SK-N-SH (cell line): ENCODE measurements at regions not wholly inside any gene's neighbourhood (a gene's known extent, or its start where the extent isn't known, plus 50 kb on each side); places are given as distances from the start of the nearest gene placed in this dataset.
A peak's percentile ranks its signal among the peaks of the same experiment; 100 is the strongest.

ENCODE experiments used
- CTCF ChIA-PET: fragments of 300-600, 350-600 bp; formaldehyde crosslinking; extraction: SDS; loops from one replicate; lab custom pipeline; 2021; lab: Yijun Ruan, JAX
- POLR2A ChIA-PET: fragments of 350-600 bp; sonication (Branson Sonifier 250); formaldehyde crosslinking; extraction: SDS; loops from one replicate; lab custom pipeline; 2020; ENCODE audit warnings: antibody characterized with exemption, inconsistent platforms; lab: Yijun Ruan, JAX
- DNase-seq: peaks from one replicate; pipeline ENCODE4 v3.0.0; 2012
- H2AFZ ChIP-seq: fragments of 200-600 bp; sonication (generic); 2 replicates; pipeline ENCODE4 v1.8.1; 2016; ENCODE audit warnings: antibody characterized with exemption, mild to moderate bottlenecking, low read depth
- H3F3A ChIP-seq: fragments of 200-600 bp; sonication (generic); replicated peaks from 2 replicates; pipeline ENCODE3; 2016; ENCODE audit warnings: antibody characterized with exemption, mild to moderate bottlenecking; ENCODE audit not compliant: insufficient read depth
- H3K27ac ChIP-seq, 2 experiments: fragments of 200-500 bp in 1 of 2; fragments of 200-600 bp in 1 of 2; sonication (Bioruptor generic) in 1 of 2; sonication (generic), shearing (Covaris generic) in 1 of 2; 2 replicates each; pipeline versions ENCODE4 v1.5.1 to v1.6.1; 2014 to 2016; ENCODE audit warnings: low read depth in 2 of 2, inconsistent platforms in 1 of 2, low read length in 1 of 2, mild to moderate bottlenecking in 1 of 2, mixed read lengths in 1 of 2
- H3K27me3 ChIP-seq: fragments of 200-600 bp; sonication (generic), shearing (Covaris generic); 2 replicates; pipeline ENCODE4 v1.6.1; 2016; ENCODE audit warnings: mixed run types; ENCODE audit not compliant: insufficient read depth
- H3K36me3 ChIP-seq, 2 experiments: fragments of 200-500 bp in 1 of 2; fragments of 200-600 bp in 1 of 2; sonication (Bioruptor generic) in 1 of 2; sonication (generic) in 1 of 2; replicated peaks in 1 of 2; 2 replicates each; pipeline versions ENCODE3 to v1.5.1; 2014 to 2016; ENCODE audit warnings: low read length in 1 of 2, mild to moderate bottlenecking in 1 of 2; ENCODE audit not compliant: insufficient read depth in 2 of 2, control insufficient read depth in 1 of 2
- H3K4me1 ChIP-seq, 2 experiments: fragments of 200-500 bp in 1 of 2; fragments of 200-600 bp in 1 of 2; sonication (Bioruptor generic) in 1 of 2; sonication (generic), shearing (Covaris generic) in 1 of 2; 2 replicates each; pipeline versions ENCODE4 v1.5.1 to v1.6.1; 2014 to 2016; ENCODE audit warnings: low read depth in 1 of 2, low read length in 1 of 2, mixed run types in 1 of 2; ENCODE audit not compliant: insufficient read depth in 2 of 2, control insufficient read depth in 1 of 2
- H3K4me2 ChIP-seq: fragments of 200-600 bp; sonication (generic), shearing (Covaris generic); 2 replicates; pipeline ENCODE4 v1.6.1; 2017; ENCODE audit warnings: mixed run types
- H3K4me3 ChIP-seq, 2 experiments: fragments of 200-500 bp in 1 of 2; fragments of 200-600 bp in 1 of 2; sonication (Bioruptor generic) in 1 of 2; sonication (generic), shearing (Covaris generic) in 1 of 2; 2 replicates each; pipeline versions ENCODE4 v1.5.1 to v1.8.1; 2014 to 2016; ENCODE audit warnings: low read depth in 2 of 2, inconsistent platforms in 1 of 2, low read length in 1 of 2, mild to moderate bottlenecking in 1 of 2, mixed read lengths in 1 of 2, moderate library complexity in 1 of 2
- H3K79me2 ChIP-seq: fragments of 200-600 bp; sonication (generic); 2 replicates; pipeline ENCODE4 v1.8.1; 2017; ENCODE audit warnings: mild to moderate bottlenecking; ENCODE audit not compliant: insufficient read depth
- H3K9ac ChIP-seq: fragments of 200-600 bp; sonication (generic); 2 replicates; pipeline ENCODE4 v1.6.1; 2017; ENCODE audit warnings: mixed run types
- H3K9me2 ChIP-seq: fragments of 200-600 bp; sonication (generic); 2 replicates; pipeline ENCODE4 v1.6.1; 2017; ENCODE audit warnings: mixed run types
- H3K9me3 ChIP-seq: fragments of 200-600 bp; sonication (generic); 2 replicates; pipeline ENCODE4 v1.6.1; 2017; ENCODE audit warnings: mixed run types, mild to moderate bottlenecking, moderate library complexity
- H4K20me1 ChIP-seq: fragments of 200-600 bp; sonication (generic); 2 replicates; pipeline ENCODE4 v1.6.1; 2017; ENCODE audit warnings: mild to moderate bottlenecking, mixed run types; ENCODE audit not compliant: insufficient read depth
- CHD2 ChIP-seq: fragments of 150-350 bp; IDR thresholded peaks from 2 replicates; pipeline ENCODE4 v1.6.1; 2018; ENCODE audit warnings: low read length; ENCODE audit not compliant: partially characterized antibody
- CTCF ChIP-seq: fragments of 200-600 bp; sonication (generic); IDR thresholded peaks from 2 replicates; pipeline ENCODE4 v1.6.1; 2017; ENCODE audit warnings: antibody characterized with exemption, mild to moderate bottlenecking, moderate library complexity
- ELF1 ChIP-seq: IDR thresholded peaks from 2 replicates; pipeline ENCODE4 v1.4.0; 2012
- EP300 ChIP-seq, 2 experiments: IDR thresholded peaks; 2 replicates each; pipeline versions ENCODE4 v1.4.0 to v1.6.1; 2012; ENCODE audit warnings: borderline replicate concordance in 1 of 2, low read depth in 1 of 2, low read length in 1 of 2
- FOSL2 ChIP-seq: IDR thresholded peaks from 2 replicates; pipeline ENCODE4 v1.4.0; 2012; ENCODE audit warnings: low read depth, mild to moderate bottlenecking, moderate library complexity, borderline replicate concordance
- FOXJ3 ChIP-seq: sonication (generic); formaldehyde crosslinking; IDR thresholded peaks from 2 replicates; pipeline ENCODE4 v1.5.1; 2020; ENCODE audit warnings: mild to moderate bottlenecking, missing genetic modification reagents
- GATA2 ChIP-seq: sonication (generic); formaldehyde crosslinking; IDR thresholded peaks from 2 replicates; pipeline ENCODE4 v1.5.0; 2020; ENCODE audit warnings: mild to moderate bottlenecking, missing genetic modification reagents
- JUND ChIP-seq: IDR thresholded peaks from 2 replicates; pipeline ENCODE4 v1.4.0; 2012
- MEF2A ChIP-seq: IDR thresholded peaks from 2 replicates; pipeline ENCODE4 v1.4.0; 2012; ENCODE audit warnings: low read depth, borderline replicate concordance
- MXI1 ChIP-seq: IDR thresholded peaks from 2 replicates; pipeline ENCODE4 v1.6.1; 2012; ENCODE audit warnings: mild to moderate bottlenecking, low read depth, low read length, improper control_type of control experiment
- NRF1 ChIP-seq: IDR thresholded peaks from 2 replicates; pipeline ENCODE4 v1.6.1; 2012; ENCODE audit warnings: low read depth, mild to moderate bottlenecking, low read length
- PBX3 ChIP-seq: IDR thresholded peaks from 2 replicates; pipeline ENCODE4; 2012
- POLR2AphosphoS5 ChIP-seq: IDR thresholded peaks from 2 replicates; pipeline ENCODE4 v1.6.1; 2012; ENCODE audit warnings: low read depth, low read length
- RAD21 ChIP-seq: IDR thresholded peaks from 2 replicates; pipeline ENCODE4 v1.6.1; 2012; ENCODE audit warnings: mild to moderate bottlenecking, low read length
- RCOR1 ChIP-seq: fragments of 150-350 bp; IDR thresholded peaks from 2 replicates; pipeline ENCODE4 v1.6.1; 2017; ENCODE audit warnings: antibody characterized with exemption, low read length
- RFX5 ChIP-seq: IDR thresholded peaks from 2 replicates; pipeline ENCODE4 v1.6.1; 2012; ENCODE audit warnings: mild to moderate bottlenecking, improper control_type of control experiment, low read length
- RXRA ChIP-seq: IDR thresholded peaks from 2 replicates; pipeline ENCODE4 v1.4.0; 2012; ENCODE audit warnings: low read depth, mild to moderate bottlenecking, borderline replicate concordance
- SMC3 ChIP-seq: IDR thresholded peaks from 2 replicates; pipeline ENCODE4 v1.6.1; 2012; ENCODE audit warnings: low read depth, low read length, improper control_type of control experiment
- TAF1 ChIP-seq: IDR thresholded peaks from 2 replicates; pipeline ENCODE4 v1.6.1; 2012; ENCODE audit warnings: low read depth, mild to moderate bottlenecking, low read length, moderate library complexity, borderline replicate concordance
- TCF12 ChIP-seq: IDR thresholded peaks from 2 replicates; pipeline ENCODE4 v1.4.0; 2012
- TEAD4 ChIP-seq: IDR thresholded peaks from 2 replicates; pipeline ENCODE4 v1.4.0; 2012; ENCODE audit warnings: mild to moderate bottlenecking, borderline replicate concordance; ENCODE audit not compliant: insufficient read depth
- USF2 ChIP-seq: fragments of 150-350 bp; IDR thresholded peaks from 2 replicates; pipeline ENCODE4 v1.6.1; 2017; ENCODE audit warnings: antibody characterized with exemption, low read length, low read depth, borderline replicate concordance
- ZBTB33 ChIP-seq: IDR thresholded peaks from 2 replicates; pipeline ENCODE4 v1.4.0; 2012; ENCODE audit warnings: low read depth, borderline replicate concordance
- WGBS: methylation state at CpG from one replicate; pipeline ENCODE4 v1.1.6; 2017; ENCODE audit warnings: low lambda C conversion rate; 5-methylcytosine and 5-hydroxymethylcytosine counted together
- TF ChIP-seq, protein P1 (sequence below): IDR thresholded peaks from 2 replicates; pipeline ENCODE4 v1.4.0; 2012; ENCODE audit warnings: low read depth

DNA sequence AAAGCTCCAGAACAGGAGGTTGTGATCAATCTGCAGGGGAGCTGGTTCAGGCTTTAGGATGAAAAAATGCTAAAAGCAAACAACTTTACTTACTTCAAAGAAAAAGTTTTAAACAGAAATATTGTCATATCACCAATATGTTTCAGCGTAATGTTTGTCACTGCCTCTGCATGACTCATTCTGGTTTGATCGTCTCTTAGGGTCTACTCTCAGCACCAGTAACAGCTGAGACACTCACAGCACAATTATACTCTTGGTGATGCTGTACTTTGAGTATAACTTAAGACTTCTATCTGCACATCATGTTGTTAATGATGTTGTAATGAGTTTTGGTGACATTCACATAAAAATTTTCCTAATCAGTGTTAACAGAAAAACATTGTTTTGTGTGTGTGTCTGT lies 665.4 kb downstream of the EPM2A start:
- TF ChIP-seq RCOR1 (no peak), TCF12 (no peak), POLR2AphosphoS5 (no peak), TEAD4 (no peak), MXI1 (no peak), FOXJ3 (no peak)
- Histone ChIP-seq H3K27me3 (no peaks in the 10 kb centered on the region), H2AFZ (no peak overlapping the region), H3K27ac (no peak overlapping the region), H3K79me2 (no peaks in the 10 kb centered on the region), H3K9me2 (no peaks in the 10 kb centered on the region), H3K9me3 (no peaks in the 10 kb centered on the region), H3K36me3 (no peaks in the 10 kb centered on the region), H3K4me3 (no peak overlapping the region), H3K4me2 (no peak overlapping the region), H4K20me1 (no peaks in the 10 kb centered on the region), H3K4me1 (no peaks in the 10 kb centered on the region), H3F3A (peaks cover 6% of the 10 kb centered on the region), H3K9ac (no peak overlapping the region)
- WGBS, result 71% methylated on average over 2 of the region's 2 CpGs
- no peak for DNase-seq
- ChIA-PET POLR2A (no interaction called here), CTCF (interaction anchor here (1.1 kb wide), 1 partner anchor 521 kb away, joined by 3 read pairs; no protein-coding TSS in a partner anchor)

DNA sequence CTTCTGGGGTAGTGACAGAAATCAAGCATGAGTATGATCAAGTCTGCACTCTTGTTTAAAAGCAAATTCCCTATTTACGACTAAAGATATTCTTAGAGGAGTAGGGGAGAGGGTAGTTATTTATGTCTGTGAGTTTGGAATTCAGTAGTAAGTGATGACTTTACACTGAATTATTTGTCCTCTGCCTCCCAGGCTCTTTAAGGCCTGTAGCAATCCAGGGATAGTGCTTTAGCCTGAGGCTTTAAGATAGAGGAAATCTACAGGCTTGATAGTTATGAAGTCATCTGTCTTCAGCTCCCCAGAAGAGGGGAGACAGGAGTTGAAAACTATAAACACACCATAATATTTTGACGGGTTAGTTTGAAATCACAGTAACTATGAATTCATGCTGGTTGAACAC lies 664.5 kb downstream of the EPM2A start:
- 54% methylated on average over 2 of the region's 2 CpGs for WGBS
- no peak for DNase-seq
- no peaks in the 10 kb centered on the region for H3K4me1 ChIP-seq
- H2AFZ ChIP-seq, result no peak overlapping the region
- no peaks in the 10 kb centered on the region for H4K20me1 ChIP-seq
- H3K9ac ChIP-seq, result no peak overlapping the region
- H3K4me2 ChIP-seq, result no peak overlapping the region
- TF ChIP-seq POLR2AphosphoS5, result no peak
- TF ChIP-seq, protein P1, sequence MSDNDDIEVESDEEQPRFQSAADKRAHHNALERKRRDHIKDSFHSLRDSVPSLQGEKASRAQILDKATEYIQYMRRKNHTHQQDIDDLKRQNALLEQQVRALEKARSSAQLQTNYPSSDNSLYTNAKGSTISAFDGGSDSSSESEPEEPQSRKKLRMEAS, result no peak
- no peak for TF ChIP-seq SMC3
- TF ChIP-seq EP300 (IDR thresholded peaks at IDR 0.05; ENCODE audit: borderline replicate concordance in 1 of 2, low read depth in 1 of 2, low read length in 1 of 2), result no peak
- TF ChIP-seq PBX3, result no peak
- TF ChIP-seq FOSL2, result no peak
- TF ChIP-seq RAD21, result no peak
- no peak for TF ChIP-seq MEF2A
- TF ChIP-seq RXRA, result no peak
- no peak for TF ChIP-seq ELF1
- no peak for TF ChIP-seq ZBTB33
- no peak for TF ChIP-seq CTCF
- TF ChIP-seq TAF1, result no peak
- no peak for TF ChIP-seq GATA2 (CRISPR knock-in tag)
- no peak for TF ChIP-seq JUND
- TF ChIP-seq NRF1, result no peak
- no peak for TF ChIP-seq USF2
- no peak for TF ChIP-seq TEAD4
- no peak for TF ChIP-seq RFX5
- TF ChIP-seq CHD2, result no peak
- peaks cover 6% of the 10 kb centered on the region for H3F3A ChIP-seq
- POLR2A ChIA-PET, result no interaction called here
- H3K27ac ChIP-seq, result 0 out of 4 replicates have a peak overlapping the region, but pooled peaks of 1 of the 2 experiments have one; percentile 24
- no peaks in the 10 kb centered on the region for H3K27me3 ChIP-seq
- H3K4me3 ChIP-seq, result no peak overlapping the region
- no peaks in the 10 kb centered on the region for H3K9me2 ChIP-seq
- H3K9me3 ChIP-seq, result no peaks in the 10 kb centered on the region
- H3K79me2 ChIP-seq, result no peaks in the 10 kb centered on the region
- no peaks in the 10 kb centered on the region for H3K36me3 ChIP-seq
- CTCF ChIA-PET, result no interaction called here
